HepG2 (cell line): ENCODE measurements at regions not wholly inside any gene's neighbourhood (a gene's known extent, or its start where the extent isn't known, plus 50 kb on each side); places are given as distances from the start of the nearest gene placed in this dataset.

Source experiments
- ATAC-seq: fragments of 200-7000 bp; cut with Tn5 transposase; 3 replicates; pipeline ENCODE4 v1.9.1; 2020; ENCODE audit warnings: mild to moderate bottlenecking, moderate library complexity
- BruUV-seq: library from RNA; stranded (reverse); fragments of 400-500 nt; replicated peaks from 2 replicates; lab custom pipeline; 2021; lab: Mats Ljungman, UMichigan
- CTCF ChIA-PET: fragments of 300-600 bp; formaldehyde crosslinking; extraction: SDS; loops from one replicate; lab custom pipeline; 2021; ENCODE audit warnings: low total read pairs, inconsistent platforms, low intra/inter-chr PET ratio; lab: Yijun Ruan, JAX
- POLR2A ChIA-PET: fragments of 350-600 bp; sonication (Branson Sonifier 250); formaldehyde crosslinking; loops from one replicate; lab custom pipeline; 2020; ENCODE audit warnings: antibody characterized with exemption, inconsistent platforms; lab: Yijun Ruan, JAX
- DNase-seq: peaks from one replicate; pipeline ENCODE4 v3.0.0-alpha.2; 2015; ENCODE audit warnings: low spot score
- FAIRE-seq: peaks from 3 replicates; lab custom pipeline; 2011; peaks lifted over from hg19 to GRCh38; lab: Jason Lieb, UNC
- H2AFZ ChIP-seq: one replicate; pipeline ENCODE4 v1.6.1; 2011; ENCODE audit warnings: low read length, inconsistent platforms
- H3K27ac ChIP-seq: fragments of 300-600 bp; 3 replicates; pipeline ENCODE4 v1.8.0; 2011; ENCODE audit warnings: mixed run types, mild to moderate bottlenecking, mixed read lengths, low read length, inconsistent platforms; ENCODE audit not compliant: insufficient read depth; ENCODE audit errors: extremely low read length
- H3K27me3 ChIP-seq, 2 experiments: fragments of 200-600 bp in 1 of 2; 2 replicates in 1 of 2; 3 replicates in 1 of 2; pipeline versions ENCODE4 v1.6.0 to v1.8.0; 2011; ENCODE audit warnings: low read length in 2 of 2, mild to moderate bottlenecking in 2 of 2, moderate library complexity in 2 of 2, inconsistent platforms in 1 of 2; ENCODE audit not compliant: insufficient read depth in 2 of 2, control insufficient read depth in 1 of 2
- H3K36me3 ChIP-seq, 2 experiments: fragments of 200-600 bp in 1 of 2; replicated peaks in 1 of 2; 2 replicates in 1 of 2; 3 replicates in 1 of 2; pipeline versions ENCODE4 v1.5.1 to v1.8.0; 2011; ENCODE audit warnings: low read length in 2 of 2, inconsistent platforms in 1 of 2; ENCODE audit not compliant: insufficient read depth in 2 of 2, control insufficient read depth in 1 of 2
- H3K4me1 ChIP-seq: 2 replicates; pipeline ENCODE4 v1.5.1; 2012; ENCODE audit warnings: low read length, inconsistent platforms; ENCODE audit not compliant: insufficient read depth
- H3K4me2 ChIP-seq: 2 replicates; pipeline ENCODE4 v1.6.0; 2011; ENCODE audit warnings: low read depth, low read length, inconsistent platforms
- H3K4me3 ChIP-seq, 3 experiments: fragments of 200-600 bp in 1 of 3; sonication (generic), shearing (Covaris generic) in 1 of 3; replicated peaks in 1 of 3; 2 replicates each; pipeline ENCODE4 v1.5.1; 2011 to 2016; ENCODE audit warnings: low read length in 3 of 3, inconsistent platforms in 2 of 3, low read depth in 2 of 3, mild to moderate bottlenecking in 2 of 3, control low read depth in 1 of 3, mixed read lengths in 1 of 3; ENCODE audit not compliant: insufficient read depth in 1 of 3
- H3K79me2 ChIP-seq: one replicate; pipeline ENCODE4 v1.6.1; 2011; ENCODE audit warnings: low read length, inconsistent platforms; ENCODE audit not compliant: insufficient read depth
- H3K9ac ChIP-seq: 2 replicates; pipeline ENCODE4 v1.6.0; 2011; ENCODE audit warnings: mild to moderate bottlenecking, low read depth, low read length, inconsistent platforms; ENCODE audit not compliant: insufficient read depth
- H3K9me3 ChIP-seq: 2 replicates; pipeline ENCODE4 v1.5.1; 2012; ENCODE audit warnings: mild to moderate bottlenecking, low read length
- H4K20me1 ChIP-seq: 2 replicates; pipeline ENCODE4 v1.6.0; 2011; ENCODE audit warnings: inconsistent platforms, mild to moderate bottlenecking, low read length, moderate library complexity; ENCODE audit not compliant: insufficient read depth
- JUND ChIP-seq: sonication (generic); formaldehyde crosslinking; IDR thresholded peaks from 2 replicates; pipeline ENCODE4 v1.8.0; 2022; ENCODE audit warnings: mild to moderate bottlenecking, missing genetic modification reagents
- KAT8 ChIP-seq: IDR thresholded peaks from 2 replicates; pipeline ENCODE4 v1.6.1; 2016; ENCODE audit warnings: missing genetic modification reagents, missing compliant biosample characterization
- KLF15 ChIP-seq: sonication (generic); formaldehyde crosslinking; IDR thresholded peaks from 2 replicates; pipeline ENCODE4 v1.8.1; 2023; ENCODE audit warnings: borderline replicate concordance, mild to moderate bottlenecking, inconsistent platforms, missing genetic modification reagents, mixed read lengths
- PHF5A ChIP-seq: IDR thresholded peaks from one replicate; pipeline ENCODE4 v1.6.1; 2018; ENCODE audit warnings: low read depth, missing genetic modification reagents; ENCODE audit not compliant: unreplicated experiment
- POGK ChIP-seq: sonication (generic); formaldehyde crosslinking; conservative IDR thresholded peaks from 2 replicates; pipeline ENCODE4 v1.8.0; 2022; ENCODE audit warnings: mild to moderate bottlenecking, moderate library complexity, missing genetic modification reagents
- SETDB1 ChIP-seq: sonication (generic); formaldehyde crosslinking; IDR thresholded peaks from 2 replicates; pipeline ENCODE4 v1.5.1; 2020; ENCODE audit warnings: missing genetic modification reagents, mild to moderate bottlenecking, borderline replicate concordance
- SMARCE1 ChIP-seq: fragments of 450-650 bp; IDR thresholded peaks from 2 replicates; pipeline ENCODE4 v1.6.1; 2017; ENCODE audit warnings: borderline replicate concordance
- TARDBP ChIP-seq: sonication (generic); formaldehyde crosslinking; IDR thresholded peaks from 2 replicates; pipeline ENCODE4 v1.8.0; 2022; ENCODE audit warnings: mild to moderate bottlenecking, missing genetic modification reagents
- TERF1 ChIP-seq: sonication (generic); formaldehyde crosslinking; IDR thresholded peaks from 2 replicates; pipeline ENCODE4 v1.8.0; 2022; ENCODE audit warnings: mild to moderate bottlenecking, missing genetic modification reagents, moderate library complexity
- ZKSCAN5 ChIP-seq: sonication (generic); formaldehyde crosslinking; IDR thresholded peaks from 2 replicates; pipeline ENCODE4 v1.5.1; 2020; ENCODE audit warnings: mild to moderate bottlenecking, missing genetic modification reagents
- ZNF225 ChIP-seq: sonication (generic); formaldehyde crosslinking; IDR thresholded peaks from 2 replicates; pipeline ENCODE4 v1.4.0; 2020; ENCODE audit warnings: mild to moderate bottlenecking, missing genetic modification reagents
- ZNF292 ChIP-seq: sonication (generic); formaldehyde crosslinking; IDR thresholded peaks from 2 replicates; pipeline ENCODE4 v1.8.1; 2022; ENCODE audit warnings: mild to moderate bottlenecking, low read depth, missing genetic modification reagents, borderline replicate concordance
- ZNF746 ChIP-seq: sonication (generic); formaldehyde crosslinking; IDR thresholded peaks from 2 replicates; pipeline ENCODE4 v1.8.0; 2022; ENCODE audit warnings: mild to moderate bottlenecking, missing genetic modification reagents
- WGBS: methylation state at CpG from one replicate; pipeline ENCODE4 v1.1.6; 2017; ENCODE audit warnings: low lambda C conversion rate; 5-methylcytosine and 5-hydroxymethylcytosine counted together
- in situ Hi-C: cut with HindIII; loops from 2 replicates; pipeline ENCODE4 v1.10.0; 2017; ENCODE audit warnings: low pct_unique_long_range_greater_than_20kb; ENCODE audit not compliant: extremely low pct_ligation_motif_present
- intact Hi-C: fragments of 100-400 bp; cut with micrococcal nuclease; formaldehyde crosslinking; loops from one replicate; pipeline ENCODE4 v1.10.0; 2022; ENCODE audit not compliant: unreplicated experiment
- TF ChIP-seq, protein P1 (sequence below): sonication (generic); formaldehyde crosslinking; IDR thresholded peaks from 2 replicates; pipeline ENCODE4 v1.5.0; 2020; ENCODE audit warnings: mild to moderate bottlenecking, missing genetic modification reagents, moderate library complexity

DNA sequence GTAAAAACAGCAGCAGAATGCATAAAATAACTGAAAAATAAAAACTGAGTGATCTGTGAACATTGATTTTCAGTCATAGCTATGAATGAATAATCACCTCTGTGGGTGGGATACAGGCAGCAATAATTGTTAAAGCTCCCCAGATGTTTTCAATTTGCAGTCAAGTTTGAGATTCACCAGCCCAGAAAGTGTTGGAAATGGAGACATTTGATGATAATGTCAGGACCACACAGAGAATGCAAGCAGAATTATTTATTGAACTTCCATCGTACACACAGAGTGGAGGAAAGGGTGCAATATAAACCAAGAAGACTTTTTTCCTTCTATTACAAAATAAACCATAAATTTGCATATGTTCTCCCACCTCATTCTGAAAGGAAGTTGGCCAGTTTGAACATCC lies 601.7 kb downstream of the ANKRD7 start:
- ChIA-PET POLR2A (no interaction called here), CTCF (no interaction called here)
- H3K79me2 ChIP-seq: no peaks in the 10 kb centered on the region
- 0% methylated on average over 1 of the region's 1 CpG for WGBS
- no peaks in the 10 kb centered on the region for H4K20me1 ChIP-seq
- intact Hi-C loops (no loop called here), in situ Hi-C loops (no loop called here)
- H3K9me3 ChIP-seq: no peaks in the 10 kb centered on the region
- no peak overlapping the region for H3K4me3 ChIP-seq
- no peak overlapping the region for H2AFZ ChIP-seq
- ATAC-seq: no peak
- no peak for FAIRE-seq
- H3K36me3 ChIP-seq: no peaks in the 10 kb centered on the region
- no peak overlapping the region for H3K9ac ChIP-seq
- H3K4me1 ChIP-seq: no peaks in the 10 kb centered on the region
- DNase-seq: no peak
- no peak overlapping the region for H3K4me2 ChIP-seq
- H3K27ac ChIP-seq: no peak overlapping the region
- no peak for TF ChIP-seq ZKSCAN5 (CRISPR knock-in tag)
- no peak for TF ChIP-seq KAT8 (CRISPR knock-in tag)
- no peak for TF ChIP-seq POGK
- TF ChIP-seq, protein P1, sequence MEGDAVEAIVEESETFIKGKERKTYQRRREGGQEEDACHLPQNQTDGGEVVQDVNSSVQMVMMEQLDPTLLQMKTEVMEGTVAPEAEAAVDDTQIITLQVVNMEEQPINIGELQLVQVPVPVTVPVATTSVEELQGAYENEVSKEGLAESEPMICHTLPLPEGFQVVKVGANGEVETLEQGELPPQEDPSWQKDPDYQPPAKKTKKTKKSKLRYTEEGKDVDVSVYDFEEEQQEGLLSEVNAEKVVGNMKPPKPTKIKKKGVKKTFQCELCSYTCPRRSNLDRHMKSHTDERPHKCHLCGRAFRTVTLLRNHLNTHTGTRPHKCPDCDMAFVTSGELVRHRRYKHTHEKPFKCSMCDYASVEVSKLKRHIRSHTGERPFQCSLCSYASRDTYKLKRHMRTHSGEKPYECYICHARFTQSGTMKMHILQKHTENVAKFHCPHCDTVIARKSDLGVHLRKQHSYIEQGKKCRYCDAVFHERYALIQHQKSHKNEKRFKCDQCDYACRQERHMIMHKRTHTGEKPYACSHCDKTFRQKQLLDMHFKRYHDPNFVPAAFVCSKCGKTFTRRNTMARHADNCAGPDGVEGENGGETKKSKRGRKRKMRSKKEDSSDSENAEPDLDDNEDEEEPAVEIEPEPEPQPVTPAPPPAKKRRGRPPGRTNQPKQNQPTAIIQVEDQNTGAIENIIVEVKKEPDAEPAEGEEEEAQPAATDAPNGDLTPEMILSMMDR (CRISPR knock-in tag): no peak
- TF ChIP-seq KLF15 (CRISPR knock-in tag): no peak
- TF ChIP-seq JUND (CRISPR knock-in tag): no peak
- TF ChIP-seq TARDBP (CRISPR knock-in tag): no peak
- no peak for TF ChIP-seq SETDB1
- TF ChIP-seq TERF1 (CRISPR knock-in tag): no peak
- TF ChIP-seq ZNF225 (CRISPR knock-in tag): no peak
- TF ChIP-seq PHF5A: no peak
- TF ChIP-seq SMARCE1: no peak
- no peak for TF ChIP-seq ZNF746 (CRISPR knock-in tag)
- no peak for TF ChIP-seq ZNF292
- no TSS peak for BruUV-seq
- H3K27me3 ChIP-seq: no peaks in the 10 kb centered on the region
